Kidney epithelial cell (primary cell): ENCODE measurements at regions not wholly inside any gene's neighbourhood (a gene's known extent, or its start where the extent isn't known, plus 50 kb on each side); places are given as distances from the start of the nearest gene placed in this dataset.

ENCODE experiments used
- DNase-seq: peaks from one replicate; pipeline ENCODE4 v3.0.0-alpha.2; 2010; ENCODE audit warnings: low read depth
- H3K27me3 ChIP-seq: 2 replicates; pipeline ENCODE4 v1.6.0; 2011; ENCODE audit warnings: low read length; ENCODE audit not compliant: control insufficient read depth, insufficient read depth
- H3K36me3 ChIP-seq: 2 replicates; pipeline ENCODE4 v1.5.1; 2011; ENCODE audit warnings: low read length; ENCODE audit not compliant: control insufficient read depth, insufficient read depth
- H3K4me3 ChIP-seq: 2 replicates; pipeline ENCODE4 v1.5.1; 2011; ENCODE audit warnings: low read depth, mild to moderate bottlenecking, control low read depth, low read length
- CTCF ChIP-seq: IDR thresholded peaks from 2 replicates; pipeline ENCODE4 v1.5.1; 2011; ENCODE audit warnings: mild to moderate bottlenecking, moderate library complexity, low read length, control low read depth, inconsistent platforms; ENCODE audit not compliant: insufficient read depth, poor library complexity, severe bottlenecking

- TF ChIP-seq CTCF, result no peak
- DNase-seq, result no peak
- Histone ChIP-seq H3K4me3 (no peak overlapping the region), H3K36me3 (no peaks in the 10 kb centered on the region), H3K27me3 (no peaks in the 10 kb centered on the region)
Measured at GRCh38 chr6:167737205-167737830, 89.4 kb upstream of the AFDN start.

- Histone ChIP-seq H3K36me3 (no peaks in the 10 kb centered on the region), H3K4me3 (no peak overlapping the region), H3K27me3 (no peaks in the 10 kb centered on the region)
- DNase-seq, result no peak
- TF ChIP-seq CTCF, result no peak
Measured at GRCh38 chr6:167738386-167738785, 88.3 kb upstream of the AFDN start.

- no peak for TF ChIP-seq CTCF
- Histone ChIP-seq H3K36me3 (no peaks in the 10 kb centered on the region), H3K4me3 (no peak overlapping the region), H3K27me3 (no peaks in the 10 kb centered on the region)
- DNase-seq, result no peak
Measured at GRCh38 chr6:167739721-167740475, 86.8 kb upstream of the AFDN start.

GRCh38 chr6:167742719-167743303 lies 83.9 kb upstream of the AFDN start:
- Histone ChIP-seq H3K36me3 (no peaks in the 10 kb centered on the region), H3K27me3 (no peaks in the 10 kb centered on the region), H3K4me3 (no peak overlapping the region)
- TF ChIP-seq CTCF, result no peak
- DNase-seq, result no peak

- H3K36me3 ChIP-seq, result no peaks in the 10 kb centered on the region
- no peak for TF ChIP-seq CTCF
- no peak for DNase-seq
- H3K4me3 ChIP-seq, result no peak overlapping the region
- no peaks in the 10 kb centered on the region for H3K27me3 ChIP-seq
Measured at GRCh38 chr6:167744681-167745669, 81.7 kb upstream of the AFDN start.
